Testis (tissue), 2 donors: ENCODE measurements at regions not wholly inside any gene's neighbourhood (a gene's known extent, or its start where the extent isn't known, plus 50 kb on each side); places are given as distances from the start of the nearest gene placed in this dataset.

Experiments used
- POLR2A ChIP-seq: fragments of 450-650 bp; IDR thresholded peaks from one replicate; pipeline ENCODE4 v1.6.1; 2017; ENCODE audit warnings: antibody characterized with exemption, mild to moderate bottlenecking, moderate library complexity
- TF ChIP-seq, protein P1 (sequence below), 3 experiments: fragments of 450-650 bp in 2 of 3; fragments of 200-600 bp in 1 of 3; sonication (generic) in 1 of 3; IDR thresholded peaks; one replicate each; pipeline ENCODE4 v1.5.1; 2016 to 2019; ENCODE audit warnings: antibody characterized with exemption in 3 of 3, mild to moderate bottlenecking in 2 of 3, moderate library complexity in 1 of 3

DNA sequence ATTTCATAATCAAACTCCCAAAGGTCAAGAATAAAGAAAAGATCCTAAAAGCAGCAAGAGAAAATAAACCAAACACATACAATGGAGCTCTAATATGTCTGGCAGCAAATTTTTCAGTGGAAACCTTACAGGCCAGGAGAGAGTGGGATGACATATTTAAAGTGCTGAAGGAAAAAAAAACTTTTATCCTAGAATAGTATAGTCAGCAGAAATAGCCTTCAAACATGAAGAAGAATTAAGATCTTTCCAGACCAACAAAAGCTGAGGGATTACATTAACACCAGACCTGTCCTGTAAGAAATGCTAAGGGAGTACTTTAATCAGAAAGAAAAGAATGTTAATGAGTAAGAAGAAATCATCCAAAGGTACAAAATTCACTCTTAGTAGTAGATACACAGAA lies 215.7 kb upstream of the IGF1 start:
- TF ChIP-seq, protein P1, sequence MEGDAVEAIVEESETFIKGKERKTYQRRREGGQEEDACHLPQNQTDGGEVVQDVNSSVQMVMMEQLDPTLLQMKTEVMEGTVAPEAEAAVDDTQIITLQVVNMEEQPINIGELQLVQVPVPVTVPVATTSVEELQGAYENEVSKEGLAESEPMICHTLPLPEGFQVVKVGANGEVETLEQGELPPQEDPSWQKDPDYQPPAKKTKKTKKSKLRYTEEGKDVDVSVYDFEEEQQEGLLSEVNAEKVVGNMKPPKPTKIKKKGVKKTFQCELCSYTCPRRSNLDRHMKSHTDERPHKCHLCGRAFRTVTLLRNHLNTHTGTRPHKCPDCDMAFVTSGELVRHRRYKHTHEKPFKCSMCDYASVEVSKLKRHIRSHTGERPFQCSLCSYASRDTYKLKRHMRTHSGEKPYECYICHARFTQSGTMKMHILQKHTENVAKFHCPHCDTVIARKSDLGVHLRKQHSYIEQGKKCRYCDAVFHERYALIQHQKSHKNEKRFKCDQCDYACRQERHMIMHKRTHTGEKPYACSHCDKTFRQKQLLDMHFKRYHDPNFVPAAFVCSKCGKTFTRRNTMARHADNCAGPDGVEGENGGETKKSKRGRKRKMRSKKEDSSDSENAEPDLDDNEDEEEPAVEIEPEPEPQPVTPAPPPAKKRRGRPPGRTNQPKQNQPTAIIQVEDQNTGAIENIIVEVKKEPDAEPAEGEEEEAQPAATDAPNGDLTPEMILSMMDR (IDR thresholded peaks at IDR 0.05): no peak
- TF ChIP-seq POLR2A: no peak
